A673 (cell line): ENCODE measurements at regions not wholly inside any gene's neighbourhood (a gene's known extent, or its start where the extent isn't known, plus 50 kb on each side); places are given as distances from the start of the nearest gene placed in this dataset.

Experiments used
- EZH2 ChIP-seq: fragments of 200-600 bp; sonication (generic); IDR thresholded peaks from 2 replicates; pipeline ENCODE4 v1.6.1; 2017; ENCODE audit warnings: borderline replicate concordance, low read depth, mild to moderate bottlenecking, mixed read lengths, antibody characterized with exemption, low read length; ENCODE audit not compliant: poor library complexity, severe bottlenecking
- TF ChIP-seq, protein P1 (sequence below): fragments of 300-800, 200-600 bp; sonication (generic); conservative IDR thresholded peaks from 2 replicates; pipeline ENCODE4 v1.5.1; 2017; ENCODE audit warnings: low read depth, mild to moderate bottlenecking, antibody characterized with exemption, low read length, moderate library complexity, mixed read lengths

DNA sequence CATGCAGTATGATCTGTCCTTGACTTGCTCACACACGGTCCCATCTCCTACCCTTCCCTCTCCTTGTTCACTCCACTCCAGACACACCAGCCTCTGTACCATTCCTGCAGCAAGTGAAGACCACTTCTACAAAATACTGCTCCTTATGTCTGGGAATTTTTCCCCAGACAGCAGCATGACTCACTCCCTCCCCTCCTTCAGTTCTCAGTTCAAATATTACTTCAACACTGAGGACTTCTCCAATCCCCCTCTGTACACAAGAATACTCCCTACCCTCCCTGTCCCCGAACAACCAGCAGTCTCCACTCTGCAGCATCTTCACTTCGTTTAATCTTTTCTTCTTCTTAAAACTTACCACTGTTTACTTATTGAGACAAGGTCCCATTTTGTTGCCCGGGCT lies 474.0 kb downstream of the GPAM start:
- TF ChIP-seq, protein P1, sequence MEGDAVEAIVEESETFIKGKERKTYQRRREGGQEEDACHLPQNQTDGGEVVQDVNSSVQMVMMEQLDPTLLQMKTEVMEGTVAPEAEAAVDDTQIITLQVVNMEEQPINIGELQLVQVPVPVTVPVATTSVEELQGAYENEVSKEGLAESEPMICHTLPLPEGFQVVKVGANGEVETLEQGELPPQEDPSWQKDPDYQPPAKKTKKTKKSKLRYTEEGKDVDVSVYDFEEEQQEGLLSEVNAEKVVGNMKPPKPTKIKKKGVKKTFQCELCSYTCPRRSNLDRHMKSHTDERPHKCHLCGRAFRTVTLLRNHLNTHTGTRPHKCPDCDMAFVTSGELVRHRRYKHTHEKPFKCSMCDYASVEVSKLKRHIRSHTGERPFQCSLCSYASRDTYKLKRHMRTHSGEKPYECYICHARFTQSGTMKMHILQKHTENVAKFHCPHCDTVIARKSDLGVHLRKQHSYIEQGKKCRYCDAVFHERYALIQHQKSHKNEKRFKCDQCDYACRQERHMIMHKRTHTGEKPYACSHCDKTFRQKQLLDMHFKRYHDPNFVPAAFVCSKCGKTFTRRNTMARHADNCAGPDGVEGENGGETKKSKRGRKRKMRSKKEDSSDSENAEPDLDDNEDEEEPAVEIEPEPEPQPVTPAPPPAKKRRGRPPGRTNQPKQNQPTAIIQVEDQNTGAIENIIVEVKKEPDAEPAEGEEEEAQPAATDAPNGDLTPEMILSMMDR = no peak
- no peak for TF ChIP-seq EZH2
